ENCODE measurements at regions not wholly inside any gene's neighbourhood (a gene's known extent, or its start where the extent isn't known, plus 50 kb on each side); places are given as distances from the start of the nearest gene placed in this dataset.

GRCh38 chr20:60222497-60222896 is 264.3 kb downstream of the CDH26 start:
- H3K9me3 ChIP-seq (replicated peaks in 1 of 2; ENCODE audit: control insufficient read depth in 2 of 2, insufficient read depth in 1 of 2, low read depth in 1 of 2, low read length in 2 of 2), result no peaks in the 10 kb centered on the region
- H3K27me3 ChIP-seq (ENCODE audit: control insufficient read depth in 3 of 3, insufficient read depth in 3 of 3, low read depth in 1 of 3, low read length in 3 of 3), result no peaks in the 10 kb centered on the region
- no peak overlapping the region for H3K4ac ChIP-seq (ENCODE audit: low read length)
- H3K79me1 ChIP-seq (ENCODE audit: low read depth, low read length), result no peaks in the 10 kb centered on the region
- H3K36me3 ChIP-seq (replicated peaks in 1 of 2; ENCODE audit: control insufficient read depth in 2 of 2, insufficient read depth in 2 of 2, low read length in 2 of 2), result no peaks in the 10 kb centered on the region
- H3K4me2 ChIP-seq (ENCODE audit: insufficient read depth, low read length, poor library complexity, severe bottlenecking), result no peak overlapping the region
- no peak overlapping the region for H2AK5ac ChIP-seq (ENCODE audit: low read depth, low read length)
- no peak overlapping the region for H3K27ac ChIP-seq (replicated peaks; ENCODE audit: low read length)
- no peak overlapping the region for H3K4me3 ChIP-seq (ENCODE audit: low read length in 2 of 2)
- no peak overlapping the region for H2BK15ac ChIP-seq (ENCODE audit: low read length)
- DNase-seq (ENCODE audit: low spot score), result no peak
- H3K4me1 ChIP-seq (ENCODE audit: control insufficient read depth in 2 of 2, insufficient read depth in 1 of 2, low read depth in 1 of 2, low read length in 2 of 2), result no peaks in the 10 kb centered on the region
- no peak overlapping the region for H4K8ac ChIP-seq (ENCODE audit: low read depth, low read length)
- WGBS, 2 donors (ENCODE audit: extremely low coverage in 2 of 2, insufficient read length in 2 of 2, insufficient replicate concordance in 1 of 2), result no CpG with 5 or more reads among the region's 2 CpGs
- no peak overlapping the region for H2AFZ ChIP-seq (ENCODE audit: low read length)
- H3K14ac ChIP-seq (ENCODE audit: low read length), result no peak overlapping the region
- H3K23ac ChIP-seq (ENCODE audit: low read depth, low read length, poor library complexity), result no peak overlapping the region
- no peak overlapping the region for H3K18ac ChIP-seq (ENCODE audit: low read length)
- H4K91ac ChIP-seq (ENCODE audit: low read depth, low read length, poor library complexity), result no peak overlapping the region
- H2BK120ac ChIP-seq (ENCODE audit: low read depth, low read length), result no peak overlapping the region
- H2BK12ac ChIP-seq (ENCODE audit: low read length), result no peak overlapping the region
- no peak overlapping the region for H3K9ac ChIP-seq (ENCODE audit: low read depth, low read length, poor library complexity)
- no peak overlapping the region for H2BK5ac ChIP-seq (ENCODE audit: low read length)

DNA sequence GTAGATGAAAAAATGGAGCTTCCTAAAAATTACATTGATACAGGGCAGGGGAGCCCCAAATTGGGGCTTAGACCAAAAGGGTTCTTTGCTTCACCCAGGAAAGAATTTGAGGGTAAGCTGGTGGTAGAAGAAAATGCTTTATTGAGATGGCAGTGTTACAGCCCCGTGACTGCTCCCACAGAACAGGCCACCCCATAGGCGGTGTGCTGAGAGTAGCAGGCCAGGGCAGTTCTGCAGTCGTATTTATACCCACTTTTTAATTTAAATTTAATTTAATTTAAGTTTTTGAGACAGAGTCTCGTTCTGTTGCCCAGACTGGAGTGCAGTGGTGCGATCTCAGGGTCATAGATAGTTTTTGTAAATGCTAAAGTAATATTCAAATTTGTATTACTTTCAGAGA is 265.0 kb downstream of the CDH26 start:
- DNase-seq (ENCODE audit: low spot score), result no peak
- H3K27ac ChIP-seq (replicated peaks; ENCODE audit: low read length), result no peak overlapping the region
- no peaks in the 10 kb centered on the region for H3K9me3 ChIP-seq (replicated peaks in 1 of 2; ENCODE audit: control insufficient read depth in 2 of 2, insufficient read depth in 1 of 2, low read depth in 1 of 2, low read length in 2 of 2)
- H4K91ac ChIP-seq (ENCODE audit: low read depth, low read length, poor library complexity), result no peak overlapping the region
- no peaks in the 10 kb centered on the region for H3K27me3 ChIP-seq (ENCODE audit: control insufficient read depth in 3 of 3, insufficient read depth in 3 of 3, low read depth in 1 of 3, low read length in 3 of 3)
- no CpG with 5 or more reads among the region's 5 CpGs for WGBS, 2 donors (ENCODE audit: extremely low coverage in 2 of 2, insufficient read length in 2 of 2, insufficient replicate concordance in 1 of 2)
- H2BK120ac ChIP-seq (ENCODE audit: low read depth, low read length), result no peak overlapping the region
- H2BK12ac ChIP-seq (ENCODE audit: low read length), result no peak overlapping the region
- H2AK5ac ChIP-seq (ENCODE audit: low read depth, low read length), result no peak overlapping the region
- H3K4ac ChIP-seq (ENCODE audit: low read length), result no peak overlapping the region
- H4K8ac ChIP-seq (ENCODE audit: low read depth, low read length), result no peak overlapping the region
- H3K14ac ChIP-seq (ENCODE audit: low read length), result no peak overlapping the region
- no peak overlapping the region for H2AFZ ChIP-seq (ENCODE audit: low read length)
- no peak overlapping the region for H3K18ac ChIP-seq (ENCODE audit: low read length)
- H3K4me2 ChIP-seq (ENCODE audit: insufficient read depth, low read length, poor library complexity, severe bottlenecking), result no peak overlapping the region
- no peaks in the 10 kb centered on the region for H3K4me1 ChIP-seq (ENCODE audit: control insufficient read depth in 2 of 2, insufficient read depth in 1 of 2, low read depth in 1 of 2, low read length in 2 of 2)
- no peak overlapping the region for H2BK5ac ChIP-seq (ENCODE audit: low read length)
- H3K9ac ChIP-seq (ENCODE audit: low read depth, low read length, poor library complexity), result no peak overlapping the region
- no peak overlapping the region for H3K4me3 ChIP-seq (ENCODE audit: low read length in 2 of 2)
- no peaks in the 10 kb centered on the region for H3K36me3 ChIP-seq (replicated peaks in 1 of 2; ENCODE audit: control insufficient read depth in 2 of 2, insufficient read depth in 2 of 2, low read length in 2 of 2)
- H3K23ac ChIP-seq (ENCODE audit: low read depth, low read length, poor library complexity), result no peak overlapping the region
- no peak overlapping the region for H2BK15ac ChIP-seq (ENCODE audit: low read length)
- no peaks in the 10 kb centered on the region for H3K79me1 ChIP-seq (ENCODE audit: low read depth, low read length)

DNA sequence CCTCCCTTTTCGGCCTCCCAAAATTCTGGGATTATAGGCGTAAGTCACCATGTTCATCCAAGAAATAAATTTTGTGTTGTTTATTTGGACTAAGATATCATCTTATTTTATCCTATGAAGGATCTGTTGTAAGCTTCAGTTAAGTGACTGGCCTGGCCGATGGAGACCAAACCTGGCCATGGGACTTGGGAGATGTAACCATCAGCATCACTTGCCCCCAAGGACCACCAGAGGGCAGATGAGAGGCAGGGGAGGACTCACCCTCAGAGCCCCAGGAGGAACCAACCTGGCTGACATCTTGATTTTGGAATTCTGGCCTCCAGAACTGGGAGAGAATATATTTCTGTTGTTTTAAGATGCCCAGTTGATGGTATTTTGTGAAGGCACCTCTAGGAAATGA is 266.7 kb downstream of the CDH26 start:
- Histone ChIP-seq H2AFZ (ENCODE audit: low read length) (no peak overlapping the region), H3K23ac (ENCODE audit: low read depth, low read length, poor library complexity) (no peak overlapping the region), H4K91ac (ENCODE audit: low read depth, low read length, poor library complexity) (no peak overlapping the region), H3K27me3 (ENCODE audit: control insufficient read depth in 3 of 3, insufficient read depth in 3 of 3, low read depth in 1 of 3, low read length in 3 of 3) (no peaks in the 10 kb centered on the region), H3K4me3 (ENCODE audit: low read length in 2 of 2) (no peak overlapping the region), H2BK15ac (ENCODE audit: low read length) (no peak overlapping the region), H3K4ac (ENCODE audit: low read length) (no peak overlapping the region), H3K36me3 (replicated peaks in 1 of 2; ENCODE audit: control insufficient read depth in 2 of 2, insufficient read depth in 2 of 2, low read length in 2 of 2) (no peaks in the 10 kb centered on the region), H3K9me3 (replicated peaks in 1 of 2; ENCODE audit: control insufficient read depth in 2 of 2, insufficient read depth in 1 of 2, low read depth in 1 of 2, low read length in 2 of 2) (no peaks in the 10 kb centered on the region), H3K79me1 (ENCODE audit: low read depth, low read length) (no peaks in the 10 kb centered on the region), H4K8ac (ENCODE audit: low read depth, low read length) (no peak overlapping the region), H2BK120ac (ENCODE audit: low read depth, low read length) (no peak overlapping the region), H3K27ac (replicated peaks; ENCODE audit: low read length) (no peak overlapping the region), H3K18ac (ENCODE audit: low read length) (no peak overlapping the region), H2BK5ac (ENCODE audit: low read length) (no peak overlapping the region), H3K4me2 (ENCODE audit: insufficient read depth, low read length, poor library complexity, severe bottlenecking) (no peak overlapping the region), H3K4me1 (ENCODE audit: control insufficient read depth in 2 of 2, insufficient read depth in 1 of 2, low read depth in 1 of 2, low read length in 2 of 2) (no peaks in the 10 kb centered on the region), H2AK5ac (ENCODE audit: low read depth, low read length) (no peak overlapping the region), H3K14ac (ENCODE audit: low read length) (no peak overlapping the region), H3K9ac (ENCODE audit: low read depth, low read length, poor library complexity) (no peak overlapping the region), H2BK12ac (ENCODE audit: low read length) (no peak overlapping the region)
- DNase-seq (ENCODE audit: low spot score), result no peak
- no CpG with 5 or more reads among the region's 3 CpGs for WGBS, 2 donors (ENCODE audit: extremely low coverage in 2 of 2, insufficient read length in 2 of 2, insufficient replicate concordance in 1 of 2)

GRCh38 chr20:60228255-60228654 is 270.0 kb downstream of the CDH26 start:
- H3K23ac ChIP-seq (ENCODE audit: low read depth, low read length, poor library complexity), result no peak overlapping the region
- no peak overlapping the region for H2AK5ac ChIP-seq (ENCODE audit: low read depth, low read length)
- no peak overlapping the region for H3K9ac ChIP-seq (ENCODE audit: low read depth, low read length, poor library complexity)
- whole genome bisulfite sequencing, 2 donors (ENCODE audit: extremely low coverage in 2 of 2, insufficient read length in 2 of 2, insufficient replicate concordance in 1 of 2), result no CpG with 5 or more reads among the region's 3 CpGs
- H3K4me1 ChIP-seq (ENCODE audit: control insufficient read depth in 2 of 2, insufficient read depth in 1 of 2, low read depth in 1 of 2, low read length in 2 of 2), result no peaks in the 10 kb centered on the region
- H2AFZ ChIP-seq (ENCODE audit: low read length), result no peak overlapping the region
- no peak overlapping the region for H3K4me3 ChIP-seq (ENCODE audit: low read length in 2 of 2)
- H3K4me2 ChIP-seq (ENCODE audit: insufficient read depth, low read length, poor library complexity, severe bottlenecking), result no peak overlapping the region
- no peak overlapping the region for H4K91ac ChIP-seq (ENCODE audit: low read depth, low read length, poor library complexity)
- H3K9me3 ChIP-seq (replicated peaks in 1 of 2; ENCODE audit: control insufficient read depth in 2 of 2, insufficient read depth in 1 of 2, low read depth in 1 of 2, low read length in 2 of 2), result peaks cover 0 to 1% of the 10 kb centered on the region in 2 donors
- H3K36me3 ChIP-seq (replicated peaks in 1 of 2; ENCODE audit: control insufficient read depth in 2 of 2, insufficient read depth in 2 of 2, low read length in 2 of 2), result no peaks in the 10 kb centered on the region
- H3K18ac ChIP-seq (ENCODE audit: low read length), result no peak overlapping the region
- no peaks in the 10 kb centered on the region for H3K79me1 ChIP-seq (ENCODE audit: low read depth, low read length)
- no peak overlapping the region for H2BK5ac ChIP-seq (ENCODE audit: low read length)
- H3K14ac ChIP-seq (ENCODE audit: low read length), result no peak overlapping the region
- no peak overlapping the region for H3K27ac ChIP-seq (replicated peaks; ENCODE audit: low read length)
- peaks cover 0 to 1% (median 0%) of the 10 kb centered on the region in 3 experiments for H3K27me3 ChIP-seq (ENCODE audit: control insufficient read depth in 3 of 3, insufficient read depth in 3 of 3, low read depth in 1 of 3, low read length in 3 of 3)
- no peak overlapping the region for H2BK120ac ChIP-seq (ENCODE audit: low read depth, low read length)
- DNase-seq (ENCODE audit: low spot score), result no peak
- H2BK15ac ChIP-seq (ENCODE audit: low read length), result no peak overlapping the region
- no peak overlapping the region for H3K4ac ChIP-seq (ENCODE audit: low read length)
- no peak overlapping the region for H4K8ac ChIP-seq (ENCODE audit: low read depth, low read length)
- no peak overlapping the region for H2BK12ac ChIP-seq (ENCODE audit: low read length)

All from neuronal stem cell (in vitro differentiated cells).